ENCODE measurements at regions not wholly inside any gene's neighbourhood (a gene's known extent, or its start where the extent isn't known, plus 50 kb on each side); places are given as distances from the start of the nearest gene placed in this dataset.

DNA sequence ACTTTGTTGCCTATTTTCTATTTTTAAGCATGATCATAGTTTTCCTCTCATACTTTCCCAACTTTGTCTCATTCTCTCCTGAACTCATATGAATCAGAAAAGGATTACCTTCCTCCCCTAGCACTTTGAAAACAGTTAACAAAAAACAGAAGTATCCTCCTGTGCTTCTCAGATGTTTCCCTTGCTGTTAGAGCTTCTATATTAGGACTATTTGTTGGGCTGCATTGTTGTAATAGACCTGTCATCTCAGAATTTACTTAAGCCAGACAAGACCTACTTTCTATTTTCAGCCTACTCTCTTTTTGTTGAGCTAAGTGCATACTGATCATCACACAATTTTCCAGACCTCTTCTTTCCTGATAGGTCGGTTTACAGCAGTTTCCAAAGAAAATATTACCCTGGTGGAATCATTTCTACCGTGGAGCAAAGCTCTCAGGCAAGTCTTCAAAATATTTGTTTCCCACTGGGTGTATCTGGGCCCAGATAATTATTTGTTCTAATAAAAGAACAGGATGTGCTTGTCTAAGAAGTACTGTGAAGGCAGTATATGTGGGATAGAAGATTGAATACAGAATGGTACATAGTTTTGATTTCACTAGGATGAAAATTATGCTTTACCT lies 411.9 kb upstream of the KLF6 start:
- DNase-seq (ENCODE audit: low spot score), result peak; percentile 14

- no peak for DNase-seq (ENCODE audit: low spot score)
Observed at GRCh38 chr10:4196183-4196582, 411.2 kb upstream of the KLF6 start.

DNA sequence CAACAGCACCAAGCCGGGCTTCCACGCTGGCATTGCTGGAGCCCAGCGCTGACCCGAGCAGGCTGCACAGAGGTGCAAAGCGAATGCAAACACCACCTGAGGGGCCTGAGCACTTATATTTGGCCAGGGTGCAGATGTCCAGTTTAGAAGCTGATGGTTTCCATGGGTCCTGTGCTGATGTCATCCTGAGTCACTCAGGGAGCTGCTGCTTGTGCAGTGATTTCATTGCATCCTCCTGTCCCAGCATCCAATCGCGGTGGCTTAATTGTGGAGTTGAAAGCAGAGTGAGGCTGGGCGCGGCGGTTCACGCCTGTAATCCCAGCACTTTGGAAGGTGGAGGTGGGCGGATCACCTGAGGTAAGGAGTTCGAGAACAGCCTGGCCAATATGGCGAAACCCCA lies 410.2 kb upstream of the KLF6 start:
- no peak for DNase-seq (ENCODE audit: low spot score)

- DNase-seq (ENCODE audit: low spot score), result no peak
Observed at GRCh38 chr10:4194231-4194630, 409.2 kb upstream of the KLF6 start.

- DNase-seq (ENCODE audit: low spot score), result no peak
Observed at GRCh38 chr10:4191894-4192293, 406.9 kb upstream of the KLF6 start.

DNA sequence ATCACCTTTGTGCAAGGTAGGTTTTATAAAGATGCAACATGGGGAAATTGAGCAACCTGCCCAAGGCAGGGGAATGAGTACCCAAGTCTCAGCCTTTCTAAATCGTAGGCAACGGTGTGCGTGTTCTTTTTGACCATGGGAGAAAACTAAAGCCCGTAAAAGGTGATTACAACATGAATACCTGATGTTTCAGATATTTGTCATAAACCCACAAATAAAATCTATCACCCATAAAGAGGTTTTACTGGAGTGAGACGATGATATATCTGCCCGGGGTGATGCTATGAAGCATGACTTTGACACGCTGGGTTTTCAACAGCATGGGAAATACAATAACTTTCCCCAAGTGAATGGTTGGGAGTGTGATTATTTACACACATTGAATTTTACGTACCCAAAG lies 406.3 kb upstream of the KLF6 start:
- no peak for DNase-seq (ENCODE audit: low spot score)

DNA sequence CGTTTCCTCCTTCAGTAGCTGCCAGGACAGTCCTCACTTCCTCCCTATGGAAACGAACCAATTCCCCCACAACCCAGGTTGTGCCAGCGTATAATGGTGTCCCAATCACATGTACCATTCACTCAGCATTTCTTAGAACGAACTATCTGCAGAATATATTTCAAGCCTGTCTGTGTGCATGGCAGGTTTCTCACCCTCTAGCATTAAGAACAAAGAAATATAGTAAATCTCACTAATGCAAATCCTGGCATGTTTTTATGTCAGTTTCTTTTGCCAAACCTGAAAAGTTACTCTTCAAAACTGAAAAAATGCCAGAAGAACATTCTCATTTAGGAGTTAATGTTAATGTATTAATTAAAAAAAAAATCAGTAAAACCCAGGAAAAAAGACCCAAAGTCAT lies 405.9 kb upstream of the KLF6 start:
- DNase-seq (ENCODE audit: low spot score), result no peak

GRCh38 chr10:4189281-4189680 lies 404.3 kb upstream of the KLF6 start:
- DNase-seq (ENCODE audit: low spot score), result no peak

GRCh38 chr10:4188406-4188805 lies 403.4 kb upstream of the KLF6 start:
- no peak for DNase-seq (ENCODE audit: low spot score)

DNA sequence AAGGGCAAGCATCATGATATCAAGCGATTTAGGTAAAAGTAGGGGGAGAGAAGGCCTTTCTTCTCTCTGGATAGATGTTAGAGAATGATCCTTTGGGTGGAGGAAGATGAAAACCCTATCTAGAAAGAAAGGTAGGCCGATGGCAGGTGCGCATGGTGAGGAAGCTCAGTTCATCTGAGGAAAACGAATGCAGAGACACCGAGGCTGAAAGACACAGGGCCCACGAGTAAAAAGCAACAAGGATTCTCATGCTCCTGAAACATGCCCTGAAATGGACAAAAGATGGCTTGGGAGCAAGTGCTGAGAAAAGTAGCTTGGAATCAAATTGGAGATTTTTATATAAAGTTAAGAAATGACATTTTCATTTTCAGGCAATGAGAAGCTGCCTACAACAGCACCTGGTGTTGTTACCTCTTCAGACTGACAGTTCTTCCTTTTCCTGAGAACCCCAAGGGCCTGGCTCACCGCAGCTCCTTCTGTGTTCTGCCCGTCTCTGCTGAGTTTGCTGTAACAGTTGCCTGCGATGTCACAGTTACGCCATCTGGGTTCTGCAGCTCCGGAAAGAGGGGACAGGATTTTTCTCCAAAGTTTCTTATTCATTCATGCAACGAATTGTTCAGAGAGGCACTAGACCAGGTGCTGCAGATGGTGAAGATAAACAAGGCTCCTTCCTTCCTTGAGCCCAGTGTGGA lies 402.0 kb upstream of the KLF6 start:
- DNase-seq (ENCODE audit: low spot score), result no peak

- DNase-seq (ENCODE audit: low spot score), result no peak
Observed at GRCh38 chr10:4183761-4184261, 398.8 kb upstream of the KLF6 start.

DNA sequence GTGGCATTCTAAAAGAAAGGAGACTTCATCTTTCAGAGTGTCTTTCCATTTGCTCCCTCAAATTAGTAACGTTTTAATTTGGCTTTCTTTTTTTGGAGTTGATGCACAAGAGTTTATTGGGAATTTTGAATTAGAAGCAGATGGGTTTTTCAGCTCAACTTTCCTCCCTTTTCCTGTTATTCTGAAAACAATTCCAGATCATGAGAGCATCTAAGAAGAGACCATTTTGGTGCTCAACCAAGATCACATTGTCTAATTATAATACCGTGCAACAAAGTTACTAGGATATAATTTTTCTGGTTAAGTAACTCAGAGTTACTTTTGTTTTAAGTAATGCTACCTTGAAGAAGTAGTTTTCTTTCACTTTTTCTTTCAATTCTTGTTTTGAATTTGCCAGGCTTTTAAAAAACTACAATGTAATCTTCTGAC lies 396.6 kb upstream of the KLF6 start:
- no peak for DNase-seq (ENCODE audit: low spot score)

- DNase-seq (ENCODE audit: low spot score), result no peak
Observed at GRCh38 chr10:4181081-4181480, 396.1 kb upstream of the KLF6 start.

DNA sequence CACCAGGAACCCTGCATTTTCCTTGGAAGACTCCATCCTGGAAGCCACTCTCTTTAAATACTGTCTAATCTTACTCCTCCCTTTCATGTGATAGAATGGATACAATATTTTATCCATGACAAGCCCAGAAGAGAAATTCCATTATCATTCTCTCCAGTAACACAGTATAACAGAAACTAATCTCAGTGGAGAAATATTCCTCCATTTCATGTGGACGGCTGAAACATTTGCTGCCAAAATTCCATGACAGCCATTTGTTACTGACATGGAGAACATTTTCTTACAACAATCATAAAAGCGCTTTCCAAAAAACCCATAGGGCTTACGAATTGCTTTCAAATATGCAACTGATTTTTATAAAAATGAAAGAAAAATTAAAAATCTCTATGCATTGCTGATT lies 392.8 kb upstream of the KLF6 start:
- no peak for DNase-seq (ENCODE audit: low spot score)

DNA sequence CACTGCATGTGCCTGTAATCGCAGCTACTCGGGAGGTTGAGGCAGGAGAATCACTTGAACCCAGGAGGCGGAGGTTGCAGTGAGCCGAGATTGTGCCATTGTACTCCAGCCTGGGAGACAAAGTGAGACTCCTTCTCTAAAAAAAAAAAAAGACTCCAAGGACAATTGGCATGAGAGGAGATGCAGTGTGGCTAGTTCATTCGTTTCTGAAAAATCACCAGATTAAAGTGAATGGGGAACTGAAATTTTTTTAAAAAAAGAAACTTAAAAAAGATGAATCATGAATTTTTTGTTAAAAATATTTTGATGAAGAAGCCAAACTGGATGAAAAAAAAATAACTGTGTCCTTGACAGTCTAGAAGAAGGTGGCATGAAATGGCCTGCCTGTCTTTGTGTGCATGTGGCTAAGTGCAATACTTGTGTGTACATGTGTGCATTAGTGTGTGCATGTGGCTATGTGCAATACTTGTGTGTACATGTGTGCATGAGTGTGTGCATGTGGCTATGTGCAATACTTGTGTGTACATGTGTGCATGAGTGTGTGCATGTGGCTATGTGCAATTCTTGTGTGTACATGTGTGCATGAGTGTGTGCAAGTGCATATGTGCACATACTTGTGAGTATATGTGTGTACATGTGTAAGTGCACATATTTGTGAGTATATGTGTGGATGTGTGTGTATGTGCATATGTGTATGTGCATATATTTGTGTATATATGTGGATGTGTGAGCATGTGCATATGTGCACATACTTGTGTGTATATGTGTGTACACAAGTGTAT lies 391.7 kb upstream of the KLF6 start:
- no peak for DNase-seq (ENCODE audit: low spot score)

DNA sequence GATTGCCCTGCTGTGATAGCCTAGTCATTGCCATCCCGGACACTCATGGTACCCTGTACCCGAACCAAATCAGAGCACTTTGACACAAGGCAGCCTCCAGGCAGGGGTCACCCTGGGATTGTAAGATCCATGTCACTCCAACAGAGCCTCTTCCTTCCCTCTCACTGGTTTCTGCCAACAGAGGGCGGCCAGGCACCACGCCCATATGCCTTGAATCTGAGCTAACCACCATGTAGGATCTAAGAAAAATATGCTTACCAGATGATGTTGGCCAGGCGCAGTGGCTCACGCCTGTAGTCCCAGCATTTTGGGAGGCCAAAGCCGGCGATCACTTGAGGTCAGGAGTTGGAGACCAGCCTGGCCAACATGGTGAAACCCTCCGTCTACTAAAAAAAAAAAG lies 389.2 kb upstream of the KLF6 start:
- DNase-seq (ENCODE audit: low spot score), result no peak

- DNase-seq (ENCODE audit: low spot score), result no peak
Observed at GRCh38 chr10:4170633-4171314, 385.8 kb upstream of the KLF6 start.

- no peak for DNase-seq (ENCODE audit: low spot score)
Observed at GRCh38 chr10:4170181-4170580, 385.2 kb upstream of the KLF6 start.

GRCh38 chr10:4169448-4169847 lies 384.4 kb upstream of the KLF6 start:
- DNase-seq (ENCODE audit: low spot score), result no peak

DNA sequence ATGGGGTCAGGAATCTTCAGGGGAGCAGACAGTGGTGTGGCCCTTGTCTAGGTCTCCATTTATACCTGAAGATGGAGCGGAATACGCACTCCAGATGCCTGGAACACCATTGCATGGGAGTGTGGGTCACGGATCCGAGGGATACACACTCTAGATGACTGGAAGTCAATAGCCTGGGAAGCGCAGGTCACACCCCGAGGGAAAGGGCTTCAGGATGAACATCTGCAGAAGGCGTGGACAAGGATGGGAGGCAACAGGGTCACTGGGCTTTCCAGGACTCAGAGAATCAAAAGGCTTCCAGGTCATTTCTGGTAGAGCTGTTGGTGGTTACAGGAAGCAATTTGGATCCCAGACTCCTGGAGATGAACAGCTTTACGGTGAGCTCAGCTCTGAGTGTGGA lies 382.2 kb upstream of the KLF6 start:
- DNase-seq (ENCODE audit: low spot score), result no peak

DNA sequence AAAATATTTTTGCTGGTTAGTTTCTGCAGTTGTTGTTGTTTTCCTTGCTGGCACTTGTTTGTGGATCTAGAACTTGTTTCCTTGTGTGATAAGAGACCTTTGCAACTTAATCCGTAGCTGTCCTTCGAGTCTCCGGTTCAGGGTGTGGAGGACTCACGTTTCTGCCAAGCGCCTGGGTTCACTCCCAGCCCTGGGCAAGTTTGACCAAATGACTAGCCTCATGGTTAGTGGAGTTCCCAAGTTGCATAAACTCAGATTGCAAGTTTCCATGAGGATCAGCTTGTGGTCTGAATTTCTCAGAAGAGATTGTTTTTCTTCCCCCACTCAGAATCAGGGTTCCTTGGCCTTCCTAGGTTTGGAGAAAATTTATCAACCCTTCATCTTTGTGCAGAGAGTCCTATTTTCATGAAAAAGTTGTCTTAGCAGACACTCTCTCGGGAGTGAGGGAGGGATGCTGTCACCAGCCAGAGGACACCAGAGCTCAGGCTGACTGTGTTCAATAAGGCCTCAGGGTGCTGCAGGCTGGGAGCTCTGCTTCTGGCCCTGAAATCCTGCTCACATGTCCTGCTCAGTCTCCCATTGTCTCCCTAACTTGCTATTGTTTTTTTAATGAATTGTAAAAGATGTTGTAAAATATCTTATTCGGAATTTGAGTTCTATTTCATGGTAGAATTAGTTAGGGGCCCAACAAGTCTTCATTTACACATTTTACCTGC lies 377.7 kb upstream of the KLF6 start:
- no peak for DNase-seq (ENCODE audit: low spot score)

- no peak for DNase-seq (ENCODE audit: low spot score)
Observed at GRCh38 chr10:4159173-4159572, 374.2 kb upstream of the KLF6 start.
